ENCODE measurements at regions not wholly inside any gene's neighbourhood (a gene's known extent, or its start where the extent isn't known, plus 50 kb on each side); places are given as distances from the start of the nearest gene placed in this dataset.

DNA sequence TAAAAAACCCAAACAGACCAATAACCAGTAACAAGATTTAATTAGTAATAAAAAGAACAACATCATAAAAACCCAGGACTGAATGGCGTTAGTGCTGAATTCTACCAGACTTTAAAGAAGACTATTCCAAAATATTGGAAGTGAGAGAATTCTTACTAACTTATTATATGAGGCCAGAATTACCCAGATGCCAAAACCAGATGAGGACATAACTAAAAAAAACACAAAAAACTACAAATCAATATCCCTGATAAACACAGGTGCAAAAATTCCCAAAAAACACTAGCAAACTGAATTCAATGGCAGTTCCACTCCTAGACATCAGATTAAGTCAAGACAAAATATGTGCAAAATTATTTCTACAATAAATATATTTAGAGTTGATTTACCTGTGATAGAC, 400.1 kb upstream of the PABPC4L start:
- ChIA-PET RAD21 (ENCODE audit: low non-redundant PET in 1 of 2, low total read pairs in 2 of 2, uncharacterized antibody in 2 of 2, unreplicated experiment in 2 of 2) (no interaction called here), CTCF (no interaction called here), POLR2A (no interaction called here)
- Histone ChIP-seq H4K20me1 (ENCODE audit: insufficient read depth) (no peaks in the 10 kb centered on the region), H3K36me3 (ENCODE audit: control insufficient read depth in 1 of 2, insufficient read depth in 2 of 2, low read length in 2 of 2) (no peaks in the 10 kb centered on the region), H3K4me1 (ENCODE audit: control insufficient read depth in 1 of 2, insufficient read depth in 2 of 2, low read length in 2 of 2) (no peaks in the 10 kb centered on the region), H3K9me3 (ENCODE audit: control insufficient read depth in 1 of 2, insufficient read depth in 1 of 2, low read depth in 1 of 2, low read length in 2 of 2) (no peaks in the 10 kb centered on the region), H3K79me2 (ENCODE audit: insufficient read depth, low read length) (no peaks in the 10 kb centered on the region), H3K4me3 (replicated peaks in 1 of 2; ENCODE audit: low read depth in 1 of 2, low read length in 2 of 2) (no peak overlapping the region), H3K27me3 (ENCODE audit: insufficient read depth, low read length) (no peaks in the 10 kb centered on the region), H3K9me2 (ENCODE audit: insufficient read depth) (no peaks in the 10 kb centered on the region; the same call in 1 of the 2 replicates), H2AFZ (ENCODE audit: low read depth, low read length, poor library complexity, severe bottlenecking) (no peak overlapping the region), H3K4me2 (ENCODE audit: low read length) (no peak overlapping the region), H3K9ac (ENCODE audit: low read length) (no peak overlapping the region), H3K27ac (ENCODE audit: low read depth, low read length) (no peak overlapping the region)
- ATAC-seq: no peak
- no TSS peak for BruUV-seq (replicated peaks)
- TF ChIP-seq ZNF274 (IDR thresholded peaks at IDR 0.05; ENCODE audit: low read depth, low read length): no peak
- TF ChIP-seq YY1 (IDR thresholded peaks at IDR 0.05; ENCODE audit: extremely low read depth, insufficient replicate concordance, low read depth, low read length): no peak
- TF ChIP-seq, protein P1, sequence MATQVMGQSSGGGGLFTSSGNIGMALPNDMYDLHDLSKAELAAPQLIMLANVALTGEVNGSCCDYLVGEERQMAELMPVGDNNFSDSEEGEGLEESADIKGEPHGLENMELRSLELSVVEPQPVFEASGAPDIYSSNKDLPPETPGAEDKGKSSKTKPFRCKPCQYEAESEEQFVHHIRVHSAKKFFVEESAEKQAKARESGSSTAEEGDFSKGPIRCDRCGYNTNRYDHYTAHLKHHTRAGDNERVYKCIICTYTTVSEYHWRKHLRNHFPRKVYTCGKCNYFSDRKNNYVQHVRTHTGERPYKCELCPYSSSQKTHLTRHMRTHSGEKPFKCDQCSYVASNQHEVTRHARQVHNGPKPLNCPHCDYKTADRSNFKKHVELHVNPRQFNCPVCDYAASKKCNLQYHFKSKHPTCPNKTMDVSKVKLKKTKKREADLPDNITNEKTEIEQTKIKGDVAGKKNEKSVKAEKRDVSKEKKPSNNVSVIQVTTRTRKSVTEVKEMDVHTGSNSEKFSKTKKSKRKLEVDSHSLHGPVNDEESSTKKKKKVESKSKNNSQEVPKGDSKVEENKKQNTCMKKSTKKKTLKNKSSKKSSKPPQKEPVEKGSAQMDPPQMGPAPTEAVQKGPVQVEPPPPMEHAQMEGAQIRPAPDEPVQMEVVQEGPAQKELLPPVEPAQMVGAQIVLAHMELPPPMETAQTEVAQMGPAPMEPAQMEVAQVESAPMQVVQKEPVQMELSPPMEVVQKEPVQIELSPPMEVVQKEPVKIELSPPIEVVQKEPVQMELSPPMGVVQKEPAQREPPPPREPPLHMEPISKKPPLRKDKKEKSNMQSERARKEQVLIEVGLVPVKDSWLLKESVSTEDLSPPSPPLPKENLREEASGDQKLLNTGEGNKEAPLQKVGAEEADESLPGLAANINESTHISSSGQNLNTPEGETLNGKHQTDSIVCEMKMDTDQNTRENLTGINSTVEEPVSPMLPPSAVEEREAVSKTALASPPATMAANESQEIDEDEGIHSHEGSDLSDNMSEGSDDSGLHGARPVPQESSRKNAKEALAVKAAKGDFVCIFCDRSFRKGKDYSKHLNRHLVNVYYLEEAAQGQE (IDR thresholded peaks at IDR 0.05; ENCODE audit: low read depth): no peak
- TF ChIP-seq RAD21 (IDR thresholded peaks at IDR 0.05; ENCODE audit: low read depth): no peak
- TF ChIP-seq JUND (IDR thresholded peaks at IDR 0.05): no peak
- TF ChIP-seq EZH2phosphoT487 (IDR thresholded peaks at IDR 0.05; ENCODE audit: borderline replicate concordance): no peak
- TF ChIP-seq SP1 (IDR thresholded peaks at IDR 0.05; ENCODE audit: low read depth): no peak
- TF ChIP-seq CEBPB (IDR thresholded peaks at IDR 0.05; ENCODE audit: low read depth): no peak
- no peak for TF ChIP-seq SIN3A (IDR thresholded peaks at IDR 0.05; ENCODE audit: low read depth)
- TF ChIP-seq, protein P2, sequence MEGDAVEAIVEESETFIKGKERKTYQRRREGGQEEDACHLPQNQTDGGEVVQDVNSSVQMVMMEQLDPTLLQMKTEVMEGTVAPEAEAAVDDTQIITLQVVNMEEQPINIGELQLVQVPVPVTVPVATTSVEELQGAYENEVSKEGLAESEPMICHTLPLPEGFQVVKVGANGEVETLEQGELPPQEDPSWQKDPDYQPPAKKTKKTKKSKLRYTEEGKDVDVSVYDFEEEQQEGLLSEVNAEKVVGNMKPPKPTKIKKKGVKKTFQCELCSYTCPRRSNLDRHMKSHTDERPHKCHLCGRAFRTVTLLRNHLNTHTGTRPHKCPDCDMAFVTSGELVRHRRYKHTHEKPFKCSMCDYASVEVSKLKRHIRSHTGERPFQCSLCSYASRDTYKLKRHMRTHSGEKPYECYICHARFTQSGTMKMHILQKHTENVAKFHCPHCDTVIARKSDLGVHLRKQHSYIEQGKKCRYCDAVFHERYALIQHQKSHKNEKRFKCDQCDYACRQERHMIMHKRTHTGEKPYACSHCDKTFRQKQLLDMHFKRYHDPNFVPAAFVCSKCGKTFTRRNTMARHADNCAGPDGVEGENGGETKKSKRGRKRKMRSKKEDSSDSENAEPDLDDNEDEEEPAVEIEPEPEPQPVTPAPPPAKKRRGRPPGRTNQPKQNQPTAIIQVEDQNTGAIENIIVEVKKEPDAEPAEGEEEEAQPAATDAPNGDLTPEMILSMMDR (IDR thresholded peaks at IDR 0.05 in 2 of 3, conservative IDR thresholded peaks at IDR 0.05 in 1 of 3; ENCODE audit: borderline replicate concordance in 1 of 3, insufficient read depth in 1 of 3, low read depth in 2 of 3, low read length in 2 of 3): no peak
- no peak for TF ChIP-seq EZH2 (IDR thresholded peaks at IDR 0.05)
- DNase-seq (ENCODE audit: low read depth, low spot score): no peak
- intact Hi-C loops (cut with micrococcal nuclease): no loop called here

Measured in HCT116 (cell line).